ENCODE measurements at regions not wholly inside any gene's neighbourhood (a gene's known extent, or its start where the extent isn't known, plus 50 kb on each side); places are given as distances from the start of the nearest gene placed in this dataset.

DNA sequence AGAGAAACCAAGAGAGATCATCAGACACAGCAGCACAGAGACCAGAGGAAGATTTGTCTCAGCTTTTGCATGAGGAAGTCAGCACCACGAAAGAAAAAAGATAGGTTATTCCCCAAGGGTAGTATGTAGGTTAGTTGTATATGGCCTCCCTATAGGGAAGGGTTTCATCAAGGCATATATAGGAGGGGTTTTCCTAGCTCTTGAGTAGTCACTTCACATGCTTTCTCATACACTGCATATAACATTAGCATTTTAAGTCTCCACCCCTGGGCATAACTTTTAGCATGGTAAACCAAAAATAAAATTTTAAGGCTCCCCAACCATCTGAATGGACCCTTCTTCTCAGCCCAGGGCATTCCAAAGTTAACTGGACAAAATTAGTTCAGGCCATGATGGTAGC is 1571.6 kb upstream of the ACO1 start:
- Histone ChIP-seq H2BK5ac (ENCODE audit: insufficient read length, low read length) (no peak overlapping the region), H4K20me1 (ENCODE audit: control insufficient read depth, insufficient read depth, insufficient read length) (no peaks in the 10 kb centered on the region), H4K91ac (ENCODE audit: insufficient read length, low read depth, low read length) (no peak overlapping the region), H2BK20ac (ENCODE audit: low read depth, low read length, poor library complexity, severe bottlenecking) (no peak overlapping the region), H3K23me2 (ENCODE audit: insufficient read length, low read depth, low read length, poor library complexity, severe bottlenecking) (no peaks in the 10 kb centered on the region), H3K18ac (ENCODE audit: insufficient read length, low read depth, low read length) (no peak overlapping the region), H3K9ac (ENCODE audit: extremely low read depth, insufficient read length, low read length) (no peak overlapping the region), H3K9me3 (ENCODE audit: control insufficient read depth, low read depth, low read length) (no peaks in the 10 kb centered on the region), H3K14ac (ENCODE audit: insufficient read depth, low read length) (no peak overlapping the region), H3K79me2 (ENCODE audit: insufficient read depth, low read length) (no peaks in the 10 kb centered on the region), H3K4ac (ENCODE audit: low read depth, low read length) (no peak overlapping the region), H3K27me3 (ENCODE audit: insufficient read depth, low read length) (no peaks in the 10 kb centered on the region), H4K5ac (ENCODE audit: insufficient read length, low read depth, low read length) (no peak overlapping the region), H2AK5ac (ENCODE audit: insufficient read length, low read length) (no peak overlapping the region), H3K4me1 (ENCODE audit: insufficient read depth, low read length) (no peaks in the 10 kb centered on the region; the same call in 1 of the 2 replicates), H2AFZ (ENCODE audit: low read length) (no peak overlapping the region), H3K23ac (ENCODE audit: insufficient read length, low read depth, low read length) (no peak overlapping the region), H3K79me1 (ENCODE audit: insufficient read depth, low read depth, low read length, poor library complexity, severe bottlenecking) (no peaks in the 10 kb centered on the region), H4K8ac (replicated peaks; ENCODE audit: insufficient read length, low read depth, low read length) (no peak overlapping the region), H3T11ph (ENCODE audit: low read length) (no peak overlapping the region), H2BK12ac (ENCODE audit: insufficient read length, low read depth, low read length) (no peak overlapping the region), H3K4me2 (ENCODE audit: insufficient read depth, insufficient read length, low read length) (no peak overlapping the region), H2BK15ac (ENCODE audit: low read depth, low read length) (no peak overlapping the region), H2BK120ac (ENCODE audit: low read depth, low read length, poor library complexity, severe bottlenecking) (no peak overlapping the region), H3K27ac (ENCODE audit: insufficient read length, low read depth, low read length) (no peak overlapping the region), H3K56ac (ENCODE audit: insufficient read length, low read depth, low read length) (no peak overlapping the region)
- Mint-ChIP-seq H3K9me3 (no peaks in the 10 kb centered on the region), H3K27ac (no peak overlapping the region), H3K36me3 (ENCODE audit: insufficient read depth in 1 of 3, low read depth in 3 of 3) (no peaks in the 10 kb centered on the region), H3K4me1 (peaks cover 8 to 9% of the 10 kb centered on the region in 2 experiments), H3K27me3 (ENCODE audit: low read depth) (no peaks in the 10 kb centered on the region), H3K4me3 (no peak overlapping the region)
- TF ChIP-seq, protein P1, sequence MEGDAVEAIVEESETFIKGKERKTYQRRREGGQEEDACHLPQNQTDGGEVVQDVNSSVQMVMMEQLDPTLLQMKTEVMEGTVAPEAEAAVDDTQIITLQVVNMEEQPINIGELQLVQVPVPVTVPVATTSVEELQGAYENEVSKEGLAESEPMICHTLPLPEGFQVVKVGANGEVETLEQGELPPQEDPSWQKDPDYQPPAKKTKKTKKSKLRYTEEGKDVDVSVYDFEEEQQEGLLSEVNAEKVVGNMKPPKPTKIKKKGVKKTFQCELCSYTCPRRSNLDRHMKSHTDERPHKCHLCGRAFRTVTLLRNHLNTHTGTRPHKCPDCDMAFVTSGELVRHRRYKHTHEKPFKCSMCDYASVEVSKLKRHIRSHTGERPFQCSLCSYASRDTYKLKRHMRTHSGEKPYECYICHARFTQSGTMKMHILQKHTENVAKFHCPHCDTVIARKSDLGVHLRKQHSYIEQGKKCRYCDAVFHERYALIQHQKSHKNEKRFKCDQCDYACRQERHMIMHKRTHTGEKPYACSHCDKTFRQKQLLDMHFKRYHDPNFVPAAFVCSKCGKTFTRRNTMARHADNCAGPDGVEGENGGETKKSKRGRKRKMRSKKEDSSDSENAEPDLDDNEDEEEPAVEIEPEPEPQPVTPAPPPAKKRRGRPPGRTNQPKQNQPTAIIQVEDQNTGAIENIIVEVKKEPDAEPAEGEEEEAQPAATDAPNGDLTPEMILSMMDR (conservative IDR thresholded peaks at IDR 0.05) = no peak
- DNase-seq = no peak
- no CpG with 5 or more reads among the region's 1 CpG for WGBS (ENCODE audit: extremely low coverage, insufficient read length, low lambda C conversion rate)

All from H9 (cell line).